ENCODE measurements at regions not wholly inside any gene's neighbourhood (a gene's known extent, or its start where the extent isn't known, plus 50 kb on each side); places are given as distances from the start of the nearest gene placed in this dataset.

GRCh38 chr12:4015225-4016091 is 142.3 kb upstream of the PARP11 start (continued):
- peak; percentile 60; the same call in 1 of the 2 replicates for TF ChIP-seq ZBTB25 (CRISPR knock-in tag; IDR thresholded peaks at IDR 0.05)
- no peak for TF ChIP-seq ZBTB2 (CRISPR knock-in tag; IDR thresholded peaks at IDR 0.05; ENCODE audit: low read depth)
- peak; percentile 40; the same call in 1 of the 2 replicates for TF ChIP-seq ZNF563 (CRISPR knock-in tag; IDR thresholded peaks at IDR 0.05)
- TF ChIP-seq MYC (CRISPR knock-in tag; IDR thresholded peaks at IDR 0.05; ENCODE audit: borderline replicate concordance), result peak; percentile 86
- TF ChIP-seq REPIN1 (CRISPR knock-in tag; IDR thresholded peaks at IDR 0.05; ENCODE audit: borderline replicate concordance, low read depth), result peak; percentile 91
- TF ChIP-seq ZMAT5 (CRISPR knock-in tag; IDR thresholded peaks at IDR 0.05; ENCODE audit: borderline replicate concordance, low read depth), result no peak
- peak; percentile 100 for TF ChIP-seq THRA (CRISPR knock-in tag; IDR thresholded peaks at IDR 0.05; ENCODE audit: borderline replicate concordance)
- no peak for TF ChIP-seq RNF219 (CRISPR knock-in tag; IDR thresholded peaks at IDR 0.05)
- TF ChIP-seq ZFP90 (CRISPR knock-in tag; IDR thresholded peaks at IDR 0.05; ENCODE audit: borderline replicate concordance), result 0 out of 2 replicates have a peak, but pooled peaks have one; percentile 66
- TF ChIP-seq SRF (IDR thresholded peaks at IDR 0.05; ENCODE audit: low read depth, low read length), result peak; percentile 37; the same call in 1 of the 2 replicates
- TF ChIP-seq ZFP1 (CRISPR knock-in tag; IDR thresholded peaks at IDR 0.05), result 0 out of 2 replicates have a peak, but pooled peaks have one; percentile 51
- TF ChIP-seq HOXA9 (CRISPR knock-in tag; IDR thresholded peaks at IDR 0.05; ENCODE audit: borderline replicate concordance), result no peak
- TF ChIP-seq ZNF713 (CRISPR knock-in tag; IDR thresholded peaks at IDR 0.05), result peak; percentile 69; the same call in 1 of the 2 replicates
- TF ChIP-seq RBM22 (optimal IDR thresholded peaks at IDR 0.05; ENCODE audit: low read length), result no peak
- peak; percentile 92 to 98 for TF ChIP-seq EP300 (IDR thresholded peaks at IDR 0.05; ENCODE audit: low read depth in 2 of 2, low read length in 2 of 2)
- TF ChIP-seq EP300 (CRISPR knock-in tag; IDR thresholded peaks at IDR 0.05; ENCODE audit: borderline replicate concordance), result peak; percentile 97
- TF ChIP-seq ZNF143 (CRISPR knock-in tag; IDR thresholded peaks at IDR 0.05), result peak; percentile 33; the same call in 1 of the 2 replicates
